ENCODE measurements at regions not wholly inside any gene's neighbourhood (a gene's known extent, or its start where the extent isn't known, plus 50 kb on each side); places are given as distances from the start of the nearest gene placed in this dataset.

- DNase-seq (ENCODE audit: low spot score), result no peak
Observed at GRCh38 chr22:49284056-49284784, 543.5 kb downstream of the BRD1 start.

DNA sequence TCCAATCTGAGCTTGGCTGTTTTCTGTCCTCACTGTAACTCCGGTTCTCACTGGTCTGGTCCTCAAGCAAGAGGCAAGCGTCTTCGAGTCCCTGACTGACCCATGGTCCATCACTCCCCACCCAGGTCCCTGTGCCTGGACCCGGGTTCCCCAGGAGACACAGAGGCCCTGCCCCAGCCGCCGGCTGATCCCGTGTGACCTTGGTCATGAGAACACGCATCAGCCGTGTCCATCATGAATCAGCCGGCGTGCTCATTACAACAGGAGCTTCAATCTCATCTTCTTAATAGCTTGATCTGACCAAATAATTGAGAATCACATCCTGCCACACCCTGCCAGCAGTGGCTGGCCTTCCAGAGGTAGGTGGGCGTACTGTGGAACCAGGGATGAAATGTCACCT is 545.1 kb downstream of the BRD1 start:
- no peak for DNase-seq (ENCODE audit: low spot score)

DNA sequence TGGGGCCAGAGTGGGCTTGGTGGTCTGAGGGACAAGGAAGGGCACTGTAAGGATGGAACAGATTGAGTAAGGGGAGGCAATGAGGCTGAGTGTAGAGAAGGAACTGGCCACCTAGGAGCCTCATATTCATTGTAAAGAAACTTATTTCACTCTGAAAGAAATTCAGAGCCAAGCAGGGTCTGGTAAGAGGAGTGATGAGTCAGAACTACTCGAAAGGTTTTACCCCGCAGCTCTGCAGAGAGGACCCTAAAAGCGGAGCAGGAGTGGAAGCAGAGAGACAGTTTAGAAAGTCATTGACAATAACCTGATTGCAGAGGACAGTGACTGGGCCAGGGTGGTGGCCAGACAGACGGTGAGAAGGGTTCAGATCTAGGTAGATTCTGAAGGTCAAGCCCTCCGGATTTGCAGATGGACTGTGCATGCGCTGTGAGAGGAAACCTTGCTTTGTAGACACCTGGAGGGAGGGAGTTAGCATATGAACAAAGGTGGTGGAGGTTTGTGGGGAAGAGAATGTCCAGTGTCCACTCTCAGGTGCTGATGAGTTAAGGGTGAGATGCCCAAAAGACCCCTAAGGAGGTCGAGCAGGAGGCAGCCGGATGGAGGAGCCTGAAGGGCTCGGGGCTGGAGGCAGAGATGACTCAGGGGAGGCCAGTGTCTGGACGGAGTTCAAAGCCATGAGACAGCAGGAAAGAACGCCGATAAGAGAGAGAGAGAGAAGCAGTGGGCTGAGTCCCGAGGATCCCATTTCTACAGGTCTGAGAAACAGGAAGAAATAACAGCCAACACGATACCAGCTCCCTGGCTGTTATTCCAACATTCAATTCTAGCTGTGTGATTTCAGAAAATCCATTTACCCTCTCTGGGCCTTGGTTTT is 546.0 kb downstream of the BRD1 start:
- DNase-seq (ENCODE audit: low spot score), result no peak

GRCh38 chr22:49278340-49278739 is 549.3 kb downstream of the BRD1 start:
- DNase-seq (ENCODE audit: low spot score), result no peak

DNA sequence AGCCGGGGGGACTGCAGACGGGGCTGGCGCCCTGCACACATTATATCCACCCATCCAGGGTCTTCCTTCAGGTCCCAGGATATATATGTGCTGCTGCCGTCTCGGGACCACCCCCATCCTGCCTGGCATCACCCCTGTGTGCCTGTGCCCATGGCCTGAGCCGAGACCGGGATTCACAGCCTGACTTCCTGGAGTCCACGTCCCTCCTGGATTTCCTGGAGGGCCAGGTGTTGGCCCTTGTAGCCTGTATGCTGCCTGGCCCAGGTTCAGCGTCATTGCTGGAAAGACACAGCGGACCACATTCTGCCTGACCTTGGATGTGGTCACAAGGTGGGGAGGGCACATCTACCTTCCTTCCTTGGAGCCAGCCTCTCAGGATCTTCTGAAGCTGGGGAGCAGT is 551.1 kb downstream of the BRD1 start:
- no peak for DNase-seq (ENCODE audit: low spot score)

- no peak for DNase-seq (ENCODE audit: low spot score)
Observed at GRCh38 chr22:49274754-49275380, 552.8 kb downstream of the BRD1 start.

DNA sequence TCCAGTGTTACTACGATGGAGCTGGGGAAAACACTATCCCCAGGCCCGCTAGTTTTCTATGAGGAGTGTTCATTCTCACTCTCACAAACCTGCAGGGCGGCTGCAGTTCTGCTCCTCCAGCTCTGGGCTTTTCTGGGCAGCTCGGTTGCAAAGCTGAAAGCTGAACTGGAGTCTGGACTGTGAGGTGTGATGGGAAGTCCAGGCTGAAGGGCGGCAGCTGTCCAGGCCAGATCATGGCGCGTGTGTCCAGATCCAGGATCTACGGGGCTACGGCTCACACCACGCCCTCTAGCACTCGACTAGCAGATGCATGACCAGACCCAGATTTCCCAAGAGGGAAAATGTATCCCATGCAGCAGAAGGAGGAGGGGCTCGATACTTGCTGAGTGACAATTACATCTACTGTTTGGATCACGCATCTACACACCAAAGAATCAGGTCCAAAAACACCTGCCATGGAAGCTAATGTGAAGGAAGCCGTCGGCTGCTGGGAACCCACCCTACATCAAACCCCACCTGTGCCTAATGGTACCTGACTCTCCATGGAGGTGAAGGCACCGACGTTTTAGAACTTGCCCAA is 555.0 kb downstream of the BRD1 start:
- DNase-seq (ENCODE audit: low spot score), result no peak

- DNase-seq (ENCODE audit: low spot score), result no peak
Observed at GRCh38 chr22:49271831-49272230, 555.8 kb downstream of the BRD1 start.

- DNase-seq (ENCODE audit: low spot score), result no peak
Observed at GRCh38 chr22:49271369-49271727, 556.3 kb downstream of the BRD1 start.

- no peak for DNase-seq (ENCODE audit: low spot score)
Observed at GRCh38 chr22:49270595-49271368, 556.9 kb downstream of the BRD1 start.

DNA sequence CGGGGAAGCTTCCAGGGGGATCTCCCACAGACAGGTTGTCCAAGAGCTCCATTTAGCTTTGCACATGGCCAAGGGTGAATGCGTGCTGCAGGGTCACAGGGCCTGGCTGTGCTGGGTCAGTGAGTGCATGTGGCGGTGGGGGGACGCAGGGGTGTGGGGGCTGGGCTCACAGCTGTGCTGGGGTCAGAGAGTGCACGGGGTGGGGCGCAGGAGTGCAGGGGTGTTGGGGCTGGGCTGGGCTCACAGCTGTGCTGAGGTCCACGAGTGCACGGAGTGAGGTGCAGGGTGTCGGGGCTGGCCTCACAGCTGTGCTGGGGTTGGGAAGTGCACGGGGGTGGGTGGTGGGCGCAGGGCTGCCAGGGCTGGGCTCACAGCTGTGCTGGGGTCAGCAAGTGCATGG is 557.7 kb downstream of the BRD1 start:
- peak; percentile 47 for DNase-seq (ENCODE audit: low spot score)

DNA sequence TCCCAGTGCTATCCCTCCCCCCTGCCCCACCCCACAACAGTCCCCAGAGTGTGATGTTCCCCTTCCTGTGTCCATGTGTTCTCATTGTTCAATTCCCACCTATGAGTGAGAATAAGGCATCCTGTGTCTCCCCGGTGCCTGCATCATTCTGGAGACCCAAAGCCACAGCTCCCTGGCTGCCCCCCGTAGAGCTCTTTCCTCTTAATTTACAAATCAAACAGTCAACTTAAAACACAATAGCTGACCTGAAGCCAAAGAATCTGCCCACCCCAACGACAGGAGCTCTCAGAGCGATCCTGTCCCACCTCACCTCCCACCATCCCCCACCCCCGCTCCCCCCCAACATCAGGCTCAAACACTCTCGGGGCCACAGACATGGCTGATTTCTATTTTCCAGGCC is 558.3 kb downstream of the BRD1 start:
- peak; percentile 74 for DNase-seq (ENCODE audit: low spot score)

DNA sequence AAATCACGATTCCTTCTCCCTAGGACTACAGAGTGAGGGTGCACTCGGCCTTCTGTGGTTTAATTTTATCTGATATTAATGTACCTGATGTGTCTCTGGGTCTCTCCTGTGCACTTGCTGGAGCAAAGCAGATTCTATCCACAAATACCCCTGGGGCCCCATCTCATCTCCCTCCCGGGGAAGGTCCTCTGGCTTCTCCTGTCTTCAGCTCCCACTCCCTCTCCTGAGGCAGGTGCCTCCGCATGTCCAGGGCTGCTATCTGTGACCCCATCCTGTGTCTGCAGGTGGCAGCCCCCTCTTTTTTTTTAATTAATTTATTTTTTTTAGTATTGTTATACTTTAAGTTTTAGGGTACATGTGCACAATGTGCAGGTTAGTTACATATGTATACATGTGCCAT is 558.7 kb downstream of the BRD1 start:
- DNase-seq (ENCODE audit: low spot score), result no peak

DNA sequence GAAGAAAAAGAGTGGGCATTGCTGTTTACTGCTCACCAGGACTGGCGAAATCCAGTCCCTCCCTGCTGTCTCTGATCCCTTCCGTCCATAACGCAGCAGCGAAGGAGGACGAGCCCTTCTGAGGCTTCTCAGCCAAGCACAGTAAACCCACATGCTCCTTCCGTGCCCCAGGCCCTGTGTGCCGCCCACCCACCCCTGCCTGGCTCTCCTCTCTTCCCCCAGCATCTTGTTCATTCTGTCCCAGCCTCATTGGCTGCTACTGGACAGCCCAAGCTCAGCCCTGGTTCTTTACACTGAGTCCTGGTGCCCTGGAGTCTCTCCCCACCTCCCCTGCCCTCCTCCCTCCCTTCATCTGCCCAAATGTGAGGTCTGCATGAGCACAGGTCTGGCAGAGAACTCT is 559.7 kb downstream of the BRD1 start:
- DNase-seq (ENCODE audit: low spot score), result no peak

DNA sequence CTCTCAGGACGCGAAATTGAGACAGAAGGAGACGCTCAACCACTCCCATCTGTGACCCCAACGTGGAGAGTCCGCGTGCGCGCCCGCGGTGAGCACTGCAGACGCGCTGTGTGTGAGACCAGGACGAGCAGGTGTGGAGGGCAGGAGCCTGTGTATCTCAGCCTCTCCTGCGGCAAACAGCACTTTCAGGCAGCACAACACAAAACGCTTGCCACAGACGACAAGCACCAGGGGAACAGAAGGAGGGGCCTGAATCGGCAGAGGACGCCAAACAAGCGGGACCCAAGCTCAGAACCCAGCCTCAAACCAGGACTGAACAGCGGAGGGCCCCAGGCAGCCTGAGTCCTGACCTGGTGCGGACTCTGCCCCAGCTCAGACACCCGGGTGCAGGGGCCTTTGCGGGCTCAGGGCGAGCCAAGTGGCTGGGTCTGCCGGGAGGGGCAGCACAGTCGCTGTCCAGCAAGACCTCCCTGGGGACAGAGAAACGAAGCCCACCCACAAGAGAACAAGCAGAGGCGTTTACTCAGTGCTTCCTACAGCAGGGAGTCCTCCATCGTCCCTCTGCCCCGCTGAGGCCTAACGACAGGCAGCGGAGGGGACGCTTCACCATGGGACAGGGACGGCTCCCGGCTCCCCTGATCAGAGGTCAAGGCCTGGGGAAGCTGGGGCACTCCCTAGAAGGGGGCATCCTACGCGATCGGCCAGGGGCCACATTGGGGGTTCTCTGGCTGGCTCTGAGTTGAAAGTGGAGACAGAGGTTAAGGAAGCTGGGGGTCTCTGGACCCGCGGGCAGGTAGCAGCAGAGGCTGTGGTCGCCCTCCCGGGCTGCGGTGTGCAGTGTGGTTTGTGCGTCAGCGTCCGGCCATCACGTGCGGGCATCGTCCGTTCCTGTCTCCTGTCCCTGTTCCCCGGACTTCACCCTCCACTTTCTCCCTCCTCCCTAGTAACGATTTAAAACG is 560.8 kb downstream of the BRD1 start:
- peak; percentile 46 for DNase-seq (ENCODE audit: low spot score)

DNA sequence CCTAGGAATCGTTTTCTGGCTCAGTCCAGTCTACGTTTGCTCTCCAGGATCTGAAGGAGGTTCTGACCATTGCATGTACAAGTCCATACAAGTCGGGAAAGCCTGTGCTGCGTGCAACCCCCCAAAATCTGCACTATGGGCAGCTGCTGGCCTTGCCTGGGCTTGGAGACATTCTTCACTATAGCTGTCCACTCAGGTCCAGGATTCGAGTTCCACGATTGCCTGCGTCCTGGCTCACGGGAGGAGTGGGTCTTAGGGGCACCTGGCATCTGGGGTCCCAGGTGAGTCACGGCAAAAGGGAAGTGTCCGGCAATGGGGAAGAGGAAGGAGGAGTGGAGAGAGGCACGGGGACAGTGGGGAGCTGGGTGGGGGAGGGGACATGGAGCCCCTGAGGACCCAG is 563.0 kb downstream of the BRD1 start:
- no peak for DNase-seq (ENCODE audit: low spot score)

DNA sequence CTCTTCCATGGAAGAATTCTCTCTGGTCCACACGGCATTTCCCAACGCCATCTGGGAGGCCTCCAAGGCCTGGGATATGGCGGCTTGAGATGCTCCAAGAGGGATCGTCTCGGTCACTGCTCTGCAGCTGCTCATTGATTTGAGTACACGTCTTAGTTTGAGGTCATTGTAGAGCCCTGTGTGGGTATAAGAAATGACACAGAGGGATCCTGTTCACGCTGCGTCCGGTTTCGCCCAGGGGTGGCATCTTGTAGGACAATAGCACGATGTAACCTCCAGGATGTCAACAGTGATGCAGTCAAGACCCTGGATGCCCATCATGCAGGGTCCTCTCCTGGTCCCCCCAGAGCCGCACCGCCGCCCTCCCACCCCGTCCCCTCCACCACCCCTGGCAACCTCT is 564.6 kb downstream of the BRD1 start:
- DNase-seq (ENCODE audit: low spot score), result no peak

DNA sequence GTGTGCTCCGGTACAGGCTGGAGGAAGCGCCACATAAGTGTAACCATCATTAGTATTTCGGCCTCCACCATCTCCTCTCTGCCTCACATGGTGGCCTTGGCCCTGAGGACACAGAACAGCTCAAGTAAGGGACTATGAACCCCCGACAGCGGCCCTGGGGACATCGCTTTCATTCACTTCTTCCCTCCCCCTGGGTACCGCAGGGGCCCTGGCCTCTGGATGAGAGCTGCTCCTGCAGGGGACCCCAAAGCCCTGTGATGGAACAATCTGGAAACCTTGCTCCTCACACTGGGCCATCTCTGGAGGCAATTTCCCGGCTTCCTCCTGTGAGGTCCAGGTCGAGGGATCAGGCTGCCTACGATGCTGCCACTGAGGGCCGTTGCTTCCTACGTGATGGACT is 565.5 kb downstream of the BRD1 start:
- no peak for DNase-seq (ENCODE audit: low spot score)

DNA sequence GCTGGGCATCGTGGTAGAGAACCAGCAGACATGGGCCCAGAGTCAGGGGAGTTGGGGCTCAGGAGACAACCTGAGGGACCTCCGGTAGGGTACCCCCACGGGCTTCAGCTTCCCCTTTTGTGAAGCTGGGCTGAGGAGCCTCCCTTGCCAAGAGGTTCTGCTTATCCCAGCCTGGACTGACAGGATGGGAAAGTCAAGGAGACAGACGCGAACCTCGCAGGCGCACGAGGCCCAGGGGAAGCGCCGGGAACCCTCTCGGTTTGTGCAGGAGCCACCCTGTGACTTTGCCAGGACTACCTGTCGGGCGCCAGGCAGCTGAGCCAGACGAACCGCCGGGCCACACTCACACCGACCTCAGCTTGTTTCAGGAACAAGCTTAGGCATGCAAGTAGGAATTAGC is 566.1 kb downstream of the BRD1 start:
- no peak for DNase-seq (ENCODE audit: low spot score)

DNA sequence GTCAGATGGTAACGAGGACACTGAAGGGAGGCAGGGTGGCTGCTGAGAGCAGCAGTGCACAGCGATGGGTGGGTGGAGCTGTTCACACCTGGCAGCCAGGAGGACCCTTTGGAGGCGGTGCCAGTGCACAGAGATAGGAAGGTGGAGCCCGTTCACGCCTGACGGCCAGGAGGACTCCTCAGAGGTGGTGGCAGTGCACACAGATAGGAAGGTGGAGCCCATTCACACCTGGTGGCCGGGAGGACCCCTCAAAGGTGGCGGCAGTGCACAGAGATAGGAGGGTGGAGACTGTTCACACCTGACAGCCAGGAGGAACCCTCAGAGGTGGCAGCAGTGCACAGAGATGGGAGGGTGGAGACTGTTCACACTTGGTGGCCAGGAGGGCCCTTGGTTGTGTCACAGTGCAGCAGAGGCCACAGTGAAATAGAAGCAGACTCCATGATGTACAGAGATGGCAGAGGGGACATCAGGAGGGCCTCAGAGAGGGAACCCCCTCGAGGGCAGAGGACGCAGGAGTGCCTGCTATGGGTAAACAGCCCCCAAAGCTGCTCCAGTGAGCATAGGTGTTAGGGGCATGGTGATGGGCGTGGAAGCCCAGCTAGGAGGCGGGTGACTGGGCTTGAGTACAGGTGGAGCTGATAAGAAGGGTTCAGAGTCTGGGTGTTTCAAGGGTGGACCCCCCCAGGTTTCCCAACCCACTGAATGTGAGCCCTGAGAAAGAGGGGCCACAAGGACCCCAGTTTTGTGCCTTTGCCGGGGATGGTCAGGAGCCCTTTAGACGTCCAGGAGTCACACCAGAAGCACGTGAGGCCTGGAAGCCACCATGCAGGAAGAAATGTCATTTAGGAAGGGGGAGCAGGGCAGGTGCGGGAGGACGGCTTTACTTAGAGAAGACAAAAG is 566.7 kb downstream of the BRD1 start:
- no peak for DNase-seq (ENCODE audit: low spot score)

Measured in iPS-NIHi11 (cell line).